Upper lobe of left lung (tissue), 6 donors: ENCODE measurements at regions not wholly inside any gene's neighbourhood (a gene's known extent, or its start where the extent isn't known, plus 50 kb on each side); places are given as distances from the start of the nearest gene placed in this dataset.

Experiments used
- ATAC-seq, 2 donors: fragments of 200-7000 bp; cut with Tn5 transposase; one replicate each; pipeline ENCODE4 v1.9.1; 2022; ENCODE audit warnings: mild to moderate bottlenecking in 2 of 2, moderate library complexity in 2 of 2; ENCODE audit not compliant: low FRiP score in 2 of 2
- DNase-seq, 2 donors: peaks; one replicate each; pipeline ENCODE4 v3.0.0-alpha.2; 2019 to 2020
- H3K27ac ChIP-seq, 4 donors: fragments of 200-600 bp; sonication (generic); one replicate each; pipeline ENCODE4 v1.5.1; 2016 to 2019
- H3K27me3 ChIP-seq, 4 donors: fragments of 200-600 bp; sonication (generic); one replicate each; pipeline ENCODE4 v1.5.1; 2017 to 2019
- H3K36me3 ChIP-seq, 4 donors: fragments of 200-600 bp; sonication (generic); one replicate each; pipeline ENCODE4 v1.5.1; 2016 to 2019
- H3K4me1 ChIP-seq, 4 donors: fragments of 200-600 bp; sonication (generic); one replicate each; pipeline ENCODE4 v1.5.1; 2018 to 2019
- H3K4me3 ChIP-seq, 4 donors: fragments of 200-600 bp; sonication (generic); one replicate each; pipeline ENCODE4 v1.5.1; 2017 to 2019; ENCODE audit warnings: mild to moderate bottlenecking in 2 of 4, moderate library complexity in 1 of 4
- H3K9me3 ChIP-seq, 4 donors: fragments of 200-600 bp; sonication (generic); one replicate each; pipeline ENCODE4 v1.5.1; 2018 to 2019
- EP300 ChIP-seq, 4 donors: sonication (generic); formaldehyde crosslinking; IDR thresholded peaks; one replicate each; pipeline ENCODE4 v1.5.1; 2017; ENCODE audit warnings: antibody characterized with exemption in 4 of 4, control low read depth in 2 of 4
- POLR2A ChIP-seq, 4 donors: fragments of 450-650 bp; IDR thresholded peaks; one replicate each; pipeline ENCODE4 v1.5.1; 2016 to 2017; ENCODE audit warnings: antibody characterized with exemption in 4 of 4, mild to moderate bottlenecking in 2 of 4
- POLR2AphosphoS5 ChIP-seq, 2 donors: sonication (generic); formaldehyde crosslinking; IDR thresholded peaks; one replicate each; pipeline ENCODE4 v1.5.1; 2017; ENCODE audit warnings: antibody characterized with exemption in 2 of 2
- WGBS, 2 donors: methylation state at CpG; one replicate each; pipeline ENCODE4 v1.1.5; 2017 to 2018; 5-methylcytosine and 5-hydroxymethylcytosine counted together
- TF ChIP-seq, protein P1 (sequence below), 6 experiments: fragments of 450-650 bp in 4 of 6; fragments of 200-600 bp in 2 of 6; sonication (generic) in 2 of 6; IDR thresholded peaks; one replicate each; pipeline ENCODE4 v1.5.1; 2016 to 2019; ENCODE audit warnings: antibody characterized with exemption in 6 of 6
- donor health status: DM: no; HTN: no; CAD: no; lungs with moderate emphysema.
- donor health status: DM: no; HTN: yes; CAD: no; lungs with severe emphysema.

- H3K27ac ChIP-seq, result peak overlapping the region in 1 of 4 donors; percentile 49
These were observed 118.2 kb upstream of the RIPOR2 start for GRCh38 chr6:25053875-25054371.

GRCh38 chr6:25054469-25054868 is 118.7 kb upstream of the RIPOR2 start:
- H3K9me3 ChIP-seq, result no peaks in the 10 kb centered on the region
- no peaks in the 10 kb centered on the region for H3K36me3 ChIP-seq
- WGBS, 2 donors, result 73 to 78% methylated on average over 3 of the region's 3 CpGs
- TF ChIP-seq EP300 (IDR thresholded peaks at IDR 0.05) (no peak), POLR2A (IDR thresholded peaks at IDR 0.05) (no peak), POLR2AphosphoS5 (IDR thresholded peaks at IDR 0.05) (no peak)
- TF ChIP-seq, protein P1, sequence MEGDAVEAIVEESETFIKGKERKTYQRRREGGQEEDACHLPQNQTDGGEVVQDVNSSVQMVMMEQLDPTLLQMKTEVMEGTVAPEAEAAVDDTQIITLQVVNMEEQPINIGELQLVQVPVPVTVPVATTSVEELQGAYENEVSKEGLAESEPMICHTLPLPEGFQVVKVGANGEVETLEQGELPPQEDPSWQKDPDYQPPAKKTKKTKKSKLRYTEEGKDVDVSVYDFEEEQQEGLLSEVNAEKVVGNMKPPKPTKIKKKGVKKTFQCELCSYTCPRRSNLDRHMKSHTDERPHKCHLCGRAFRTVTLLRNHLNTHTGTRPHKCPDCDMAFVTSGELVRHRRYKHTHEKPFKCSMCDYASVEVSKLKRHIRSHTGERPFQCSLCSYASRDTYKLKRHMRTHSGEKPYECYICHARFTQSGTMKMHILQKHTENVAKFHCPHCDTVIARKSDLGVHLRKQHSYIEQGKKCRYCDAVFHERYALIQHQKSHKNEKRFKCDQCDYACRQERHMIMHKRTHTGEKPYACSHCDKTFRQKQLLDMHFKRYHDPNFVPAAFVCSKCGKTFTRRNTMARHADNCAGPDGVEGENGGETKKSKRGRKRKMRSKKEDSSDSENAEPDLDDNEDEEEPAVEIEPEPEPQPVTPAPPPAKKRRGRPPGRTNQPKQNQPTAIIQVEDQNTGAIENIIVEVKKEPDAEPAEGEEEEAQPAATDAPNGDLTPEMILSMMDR (IDR thresholded peaks at IDR 0.05), result no peak
- no peaks in the 10 kb centered on the region for H3K27me3 ChIP-seq
- ATAC-seq (peak in 1 of 2 donors; percentile 42), DNase-seq (no peak)
- H3K27ac ChIP-seq, result no peak overlapping the region
- H3K4me3 ChIP-seq, result no peak overlapping the region
- H3K4me1 ChIP-seq, result peaks cover 0 to 11% (median 5%) of the 10 kb centered on the region in 4 donors

More at GRCh38 chr6:25053875-25054371, 118.2 kb upstream of the RIPOR2 start:
- WGBS, 2 donors, result 43 to 44% methylated on average over 2 of the region's 2 CpGs
- no peak for TF ChIP-seq EP300 (IDR thresholded peaks at IDR 0.05)
- TF ChIP-seq, protein P1 (IDR thresholded peaks at IDR 0.05), result peak in 1 of 6 experiments; percentile 10
- H3K27me3 ChIP-seq, result no peaks in the 10 kb centered on the region
- no peaks in the 10 kb centered on the region for H3K36me3 ChIP-seq
- no peaks in the 10 kb centered on the region for H3K9me3 ChIP-seq
- H3K4me3 ChIP-seq, result no peak overlapping the region
- ATAC-seq (peak in 1 of 2 donors; percentile 62), DNase-seq (peak in 1 of 2 donors; percentile 50)
- H3K4me1 ChIP-seq, result peaks cover 0 to 11% (median 5%) of the 10 kb centered on the region in 4 donors

GRCh38 chr6:25056130-25056529 is 120.4 kb upstream of the RIPOR2 start:
- TF ChIP-seq POLR2A (IDR thresholded peaks at IDR 0.05) (no peak), EP300 (IDR thresholded peaks at IDR 0.05) (no peak), POLR2AphosphoS5 (IDR thresholded peaks at IDR 0.05) (peak in 1 of 2 donors; percentile 6)
- Histone ChIP-seq H3K9me3 (no peaks in the 10 kb centered on the region), H3K27me3 (no peaks in the 10 kb centered on the region), H3K36me3 (no peaks in the 10 kb centered on the region), H3K4me3 (no peak overlapping the region), H3K27ac (no peak overlapping the region), H3K4me1 (peaks cover 0 to 11% (median 2%) of the 10 kb centered on the region in 4 donors)
- DNase-seq, result peak in 1 of 2 donors; percentile 56
- peak in 1 of 2 donors; percentile 73 for ATAC-seq
- WGBS, 2 donors, result 47 to 60% methylated on average over 3 of the region's 3 CpGs

DNA sequence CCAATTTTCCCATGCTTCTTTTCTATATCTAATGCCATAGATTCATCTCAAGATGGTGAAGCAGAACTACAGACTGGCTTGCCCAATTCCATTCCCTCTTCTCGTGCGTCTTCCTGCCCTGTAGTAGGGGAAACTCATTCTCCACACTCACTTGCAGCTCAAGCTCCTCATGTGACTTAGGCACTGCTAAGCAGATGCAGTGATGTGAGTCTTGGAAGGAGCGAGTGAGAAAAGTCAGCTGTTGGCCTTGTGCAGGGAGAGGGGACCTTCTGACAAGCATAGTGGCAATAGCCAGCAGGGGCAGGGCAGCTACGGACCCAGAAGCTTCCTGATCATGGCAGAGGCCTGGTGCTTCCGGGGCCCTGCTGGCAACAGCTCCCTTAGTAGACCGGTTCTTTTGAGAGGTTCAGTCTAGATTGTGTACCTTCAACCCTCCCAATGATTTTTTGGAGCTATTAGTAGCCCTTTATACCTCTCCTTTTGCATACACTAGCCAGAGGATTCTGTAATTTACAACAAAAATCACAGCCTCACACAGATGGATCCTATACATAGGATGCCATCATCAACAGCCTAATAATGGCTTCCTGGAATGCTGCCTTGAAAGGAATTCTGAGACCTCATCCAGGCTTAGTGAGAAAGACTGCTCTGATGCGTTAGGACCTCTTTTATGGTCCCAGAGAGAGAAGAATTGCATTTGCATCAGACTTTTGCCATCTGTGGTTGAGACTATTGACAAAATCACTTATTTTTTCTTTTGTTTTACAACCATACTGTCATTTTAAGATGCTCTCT is 121.5 kb upstream of the RIPOR2 start:
- Histone ChIP-seq H3K27ac (no peak overlapping the region), H3K27me3 (no peaks in the 10 kb centered on the region), H3K36me3 (no peaks in the 10 kb centered on the region), H3K4me3 (no peak overlapping the region), H3K4me1 (peaks cover 0 to 8% (median 2%) of the 10 kb centered on the region in 4 donors), H3K9me3 (no peaks in the 10 kb centered on the region)
- peak in 1 of 2 donors; percentile 42 for DNase-seq
- WGBS, 2 donors, result 74 to 80% methylated on average over 6 to 7 of the region's 7 CpGs
- TF ChIP-seq EP300 (IDR thresholded peaks at IDR 0.05) (no peak), POLR2AphosphoS5 (IDR thresholded peaks at IDR 0.05) (peak in 1 of 2 donors; percentile 37), POLR2A (IDR thresholded peaks at IDR 0.05) (no peak)
- TF ChIP-seq, protein P1 (IDR thresholded peaks at IDR 0.05), result no peak
- ATAC-seq, result no peak

GRCh38 chr6:25058441-25058840 is 122.7 kb upstream of the RIPOR2 start:
- H3K4me3 ChIP-seq, result no peak overlapping the region
- ATAC-seq, result no peak
- WGBS, 2 donors, result 84 to 88% methylated on average over 5 of the region's 5 CpGs
- no peaks in the 10 kb centered on the region for H3K27me3 ChIP-seq
- no peak overlapping the region for H3K27ac ChIP-seq
- no peaks in the 10 kb centered on the region for H3K36me3 ChIP-seq
- no peaks in the 10 kb centered on the region for H3K9me3 ChIP-seq
- TF ChIP-seq POLR2AphosphoS5 (IDR thresholded peaks at IDR 0.05) (no peak), EP300 (IDR thresholded peaks at IDR 0.05) (no peak), POLR2A (IDR thresholded peaks at IDR 0.05) (no peak)
- TF ChIP-seq, protein P1 (IDR thresholded peaks at IDR 0.05), result no peak
- no peak for DNase-seq
- peaks cover 0 to 4% (median 2%) of the 10 kb centered on the region in 4 donors for H3K4me1 ChIP-seq
